Ishikawa (cell line): ENCODE measurements at regions not wholly inside any gene's neighbourhood (a gene's known extent, or its start where the extent isn't known, plus 50 kb on each side); places are given as distances from the start of the nearest gene placed in this dataset.

Experiments used
- CEBPB ChIP-seq: IDR thresholded peaks from 2 replicates; pipeline ENCODE4 v1.6.1; 2012
- EGR1 ChIP-seq: IDR thresholded peaks from 2 replicates; pipeline ENCODE4 v1.6.1; 2012
- RAD21 ChIP-seq: IDR thresholded peaks from 2 replicates; pipeline ENCODE4 v1.6.1; 2012; ENCODE audit warnings: low read depth

GRCh38 chr12:74620921-74621320, 83.3 kb downstream of the ATXN7L3B start:
- TF ChIP-seq RAD21: no peak
- no peak for TF ChIP-seq EGR1
- TF ChIP-seq CEBPB: no peak
